ENCODE measurements at regions not wholly inside any gene's neighbourhood (a gene's known extent, or its start where the extent isn't known, plus 50 kb on each side); places are given as distances from the start of the nearest gene placed in this dataset.
"Not testable (repeated sequence)": the region's sequence is repeated elsewhere in the genome, so short reads cannot be mapped to it uniquely, and the experiment has no call there.

DNA sequence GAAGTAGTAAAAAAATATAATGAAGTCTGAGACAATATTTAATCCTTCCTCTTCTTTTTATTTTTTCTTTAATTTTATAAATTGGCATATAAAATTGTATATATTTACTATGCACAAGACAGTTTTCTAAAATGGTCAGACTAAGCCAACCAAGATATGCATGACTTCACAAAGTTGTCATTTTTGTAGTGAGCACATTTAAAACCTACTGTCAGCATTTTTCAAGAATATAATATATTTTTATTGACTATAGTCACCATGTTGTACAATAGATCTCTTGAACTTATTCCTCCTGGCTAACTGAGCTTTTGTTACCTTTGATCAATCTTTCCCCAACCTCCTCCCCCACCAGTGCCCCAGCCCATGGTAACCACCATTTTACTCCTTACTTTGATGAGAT, 129.2 kb downstream of the ATP6V1G3 start:
- DNase-seq (ENCODE audit: low spot score) = no peak

DNA sequence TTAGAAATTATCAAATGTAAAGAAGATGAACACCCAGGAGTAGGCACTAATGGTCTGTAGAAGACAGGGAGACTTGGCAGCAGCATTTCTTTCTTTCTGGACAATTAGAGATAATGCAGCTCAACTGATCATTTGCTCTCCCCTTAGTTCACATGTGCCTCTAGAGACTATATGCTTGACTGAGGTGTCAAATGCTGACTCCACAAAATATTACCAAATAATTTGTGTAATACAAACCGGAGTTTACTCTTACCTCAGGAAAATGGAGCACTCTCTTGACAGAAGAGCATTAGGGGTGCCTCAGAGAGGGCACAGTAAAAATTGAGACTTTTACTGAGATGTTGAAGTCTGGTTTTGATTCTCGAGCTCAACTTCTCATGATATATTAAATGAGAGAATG, 131.8 kb downstream of the ATP6V1G3 start:
- no peak for DNase-seq (ENCODE audit: low spot score)

DNA sequence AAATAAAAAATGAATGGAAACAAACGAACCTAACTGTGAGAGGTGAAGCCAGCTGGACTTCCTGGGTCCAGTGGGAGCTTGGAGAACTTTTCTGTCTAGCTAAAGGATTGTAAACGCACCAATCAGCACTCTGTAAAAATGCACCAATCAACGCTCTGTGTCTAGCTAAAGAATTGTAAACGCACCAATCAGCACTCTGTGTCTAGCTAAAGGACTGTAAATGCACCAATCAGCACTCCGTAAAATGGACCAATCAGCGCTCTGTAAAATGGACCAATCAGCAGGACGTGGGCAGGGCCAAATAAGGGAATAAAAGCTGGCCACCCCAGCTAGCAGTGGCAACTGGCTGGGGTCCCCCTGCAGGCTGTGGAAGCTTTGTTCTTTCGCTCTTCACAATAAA, 135.8 kb downstream of the ATP6V1G3 start:
- DNase-seq (ENCODE audit: low spot score) = not testable (repeated sequence)

- no peak for DNase-seq (ENCODE audit: low spot score)
Observed at GRCh38 chr1:198400063-198400462, 140.4 kb downstream of the ATP6V1G3 start.

GRCh38 chr1:198399452-198399851, 141.0 kb downstream of the ATP6V1G3 start:
- no peak for DNase-seq (ENCODE audit: low spot score)

GRCh38 chr1:198397208-198397808, 143.2 kb downstream of the ATP6V1G3 start:
- DNase-seq (ENCODE audit: low spot score) = no peak

DNA sequence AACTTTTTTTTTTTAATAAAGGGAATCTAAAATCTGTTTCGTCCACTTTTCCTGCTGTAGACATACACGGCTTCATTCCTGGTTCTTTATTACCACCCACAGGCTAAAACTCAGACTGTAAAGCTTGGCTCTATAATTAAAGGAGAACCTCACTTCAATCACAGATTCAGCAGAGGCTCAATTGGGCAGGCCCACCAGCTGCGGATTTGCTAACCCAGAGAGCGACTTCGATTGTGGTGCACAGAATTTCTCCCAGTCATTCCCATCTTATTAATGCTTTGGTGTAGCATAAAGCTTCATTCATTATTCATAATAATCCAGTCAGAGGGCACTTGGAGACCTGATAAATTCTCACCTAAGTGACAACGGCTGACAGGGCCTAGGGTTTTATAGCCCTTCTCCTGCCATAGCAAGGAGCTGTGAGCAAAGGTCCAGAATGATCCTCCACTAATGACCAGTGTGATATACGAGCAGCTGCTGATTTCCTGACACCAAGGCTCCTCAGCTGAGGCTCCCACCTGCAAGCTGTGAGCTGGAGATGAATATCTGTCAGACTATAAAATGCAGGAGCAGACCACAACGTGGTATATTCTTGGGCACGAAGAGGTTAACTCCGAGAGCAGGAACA, 149.0 kb downstream of the ATP6V1G3 start:
- DNase-seq (ENCODE audit: low spot score) = no peak

- DNase-seq (ENCODE audit: low spot score) = no peak
Observed at GRCh38 chr1:198387587-198387986, 152.9 kb downstream of the ATP6V1G3 start.

GRCh38 chr1:198380275-198380674, 160.2 kb downstream of the ATP6V1G3 start:
- no peak for DNase-seq (ENCODE audit: low spot score)

GRCh38 chr1:198377702-198378101, 162.8 kb downstream of the ATP6V1G3 start:
- DNase-seq (ENCODE audit: low spot score) = no peak

DNA sequence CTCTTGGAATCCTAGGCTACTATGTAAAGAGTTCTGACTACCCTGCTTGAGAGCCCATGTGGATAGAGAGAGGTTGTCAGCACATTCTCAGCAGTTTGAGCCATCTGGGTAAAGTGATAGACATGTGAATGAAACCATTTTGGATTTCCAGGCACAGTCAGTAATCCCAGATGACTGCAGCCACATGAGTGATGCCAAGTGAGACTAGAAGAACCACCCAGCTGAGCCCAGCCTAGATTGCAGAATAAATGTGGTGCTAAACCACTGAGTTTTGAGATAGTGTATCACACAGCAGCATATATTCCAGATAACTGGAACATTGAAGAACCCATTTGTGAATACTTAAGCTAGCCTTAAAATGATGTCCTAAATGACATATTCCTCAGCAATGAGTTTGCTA, 166.2 kb downstream of the ATP6V1G3 start:
- no peak for DNase-seq (ENCODE audit: low spot score)

DNA sequence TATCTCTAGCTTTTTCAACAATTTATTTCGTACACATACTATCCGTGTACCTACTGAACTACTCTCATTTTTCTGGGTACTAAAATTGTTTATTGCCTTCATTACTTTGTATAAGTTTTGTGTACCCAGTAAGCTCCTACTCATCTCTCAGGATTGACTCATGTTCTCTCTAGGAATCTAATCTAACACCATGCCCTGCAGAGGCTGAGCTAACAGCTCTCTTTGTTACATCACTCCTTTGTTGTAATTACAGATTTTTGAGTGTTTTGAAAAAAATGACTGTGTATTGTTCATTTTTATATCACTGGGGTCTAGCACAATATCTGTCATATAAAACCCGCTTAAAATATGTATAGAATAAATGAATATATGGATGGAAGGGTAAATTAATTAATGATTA, 167.1 kb downstream of the ATP6V1G3 start:
- no peak for DNase-seq (ENCODE audit: low spot score)
